Left ventricle myocardium superior (tissue), 1 donor: ENCODE measurements at regions not wholly inside any gene's neighbourhood (a gene's known extent, or its start where the extent isn't known, plus 50 kb on each side); places are given as distances from the start of the nearest gene placed in this dataset.

Experiments used
- ATAC-seq: fragments of 200-7000 bp; cut with Tn5 transposase; one replicate; pipeline ENCODE4 v1.9.1; 2020; ENCODE audit warnings: mild to moderate bottlenecking, moderate library complexity
- DNase-seq: peaks from one replicate; pipeline ENCODE4 v3.0.0-alpha.2; 2020
- intact Hi-C: fragments of 100-400 bp; cut with micrococcal nuclease; formaldehyde crosslinking; loops from one replicate; pipeline ENCODE4 v1.11.0; 2022
- donor health status: DM: no; HTN: yes; CAD: no; lungs with severe emphysema.

DNA sequence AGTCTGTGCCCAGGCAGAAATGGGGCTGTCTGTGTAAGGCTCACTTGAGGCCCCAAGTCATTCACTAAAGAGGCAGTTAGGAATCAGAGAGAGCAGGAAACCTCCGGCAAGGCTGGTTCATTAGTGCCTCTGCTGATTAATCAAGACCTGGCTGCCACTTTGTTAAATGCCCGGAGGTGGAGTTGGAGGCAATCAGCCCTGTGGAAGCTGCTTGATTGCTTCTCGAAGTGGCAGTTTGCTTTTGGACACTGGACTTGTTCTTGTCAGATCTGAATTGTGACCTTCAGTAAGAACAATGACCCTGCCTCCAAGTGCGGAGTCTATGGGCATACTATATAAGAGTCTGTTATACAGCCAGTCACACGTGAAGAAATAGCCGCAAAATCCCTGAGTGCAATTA, 183.9 kb upstream of the LINC00305 start:
- intact Hi-C loops = no loop called here
- no peak for ATAC-seq
- DNase-seq = no peak

- DNase-seq = no peak
- intact Hi-C loops = no loop called here
- no peak for ATAC-seq
These were observed 182.5 kb upstream of the LINC00305 start for GRCh38 chr18:64331419-64331818.

- no peak for DNase-seq
- intact Hi-C loops = no loop called here
- no peak for ATAC-seq
These were observed 182.0 kb upstream of the LINC00305 start for GRCh38 chr18:64330931-64331330.

DNA sequence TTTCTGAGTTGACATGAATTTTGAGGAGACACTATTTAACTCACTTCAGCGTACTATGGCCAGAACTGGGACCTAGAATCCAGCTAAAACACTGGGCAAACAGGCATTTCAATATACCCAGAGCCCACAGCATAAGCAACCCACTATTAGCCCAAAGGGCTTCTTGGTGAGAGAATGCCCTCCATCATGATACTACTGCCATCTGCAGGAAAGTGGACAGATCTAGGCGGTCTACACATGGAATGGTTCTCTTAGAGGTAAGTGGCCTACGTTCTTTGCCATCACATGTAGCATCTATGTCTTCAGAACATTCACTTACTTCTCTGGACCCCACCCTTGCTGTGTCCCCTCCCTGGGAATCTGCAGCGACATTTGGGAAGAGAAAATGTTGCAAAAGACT, 181.3 kb upstream of the LINC00305 start:
- no peak for DNase-seq
- intact Hi-C loops = no loop called here
- ATAC-seq = no peak

GRCh38 chr18:64322189-64322588, 173.3 kb upstream of the LINC00305 start:
- intact Hi-C loops = no loop called here
- ATAC-seq (no peak), DNase-seq (no peak)

DNA sequence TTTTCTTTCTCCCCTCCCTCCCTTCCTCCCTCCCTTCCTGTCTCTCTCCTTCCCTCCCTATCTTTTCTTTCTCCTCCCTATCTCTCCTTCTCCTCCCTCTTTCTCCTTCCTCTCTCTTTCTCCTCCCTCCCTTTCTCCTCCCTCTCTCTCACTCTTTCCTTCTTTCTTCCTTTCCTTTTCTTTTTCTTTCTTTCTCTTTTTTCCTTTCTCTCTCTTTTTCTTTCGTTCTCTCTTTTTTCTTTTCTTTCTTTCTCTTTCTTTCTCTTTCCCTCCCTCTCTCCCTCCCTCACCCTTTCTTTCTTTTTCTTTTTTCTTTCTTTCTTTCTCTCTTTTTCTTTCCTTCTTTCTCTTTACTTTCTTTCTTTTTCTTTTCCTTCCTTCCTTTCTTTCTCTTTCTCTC, 169.7 kb upstream of the LINC00305 start:
- intact Hi-C loops = no loop called here
- DNase-seq (no peak), ATAC-seq (no peak)

DNA sequence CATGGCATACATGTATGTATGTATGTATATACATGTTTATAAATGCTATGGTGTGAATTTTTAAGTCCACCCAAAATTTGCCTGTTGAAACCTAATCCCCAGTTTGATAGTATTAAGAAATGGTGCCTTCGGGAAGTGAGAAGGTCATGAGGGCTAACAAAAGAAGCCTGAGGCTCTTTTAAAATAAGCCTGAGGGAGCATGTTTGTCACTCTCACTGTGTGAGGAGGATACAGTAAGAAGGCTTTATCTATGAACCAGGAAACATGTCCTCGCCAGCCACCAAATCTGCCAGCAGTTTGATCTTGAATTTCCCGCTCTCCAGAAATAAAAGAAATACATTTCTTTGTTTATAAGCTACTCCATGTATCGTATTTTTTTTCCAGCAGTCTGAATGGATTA, 163.0 kb upstream of the LINC00305 start:
- ATAC-seq = no peak
- intact Hi-C loops = no loop called here
- DNase-seq = no peak

DNA sequence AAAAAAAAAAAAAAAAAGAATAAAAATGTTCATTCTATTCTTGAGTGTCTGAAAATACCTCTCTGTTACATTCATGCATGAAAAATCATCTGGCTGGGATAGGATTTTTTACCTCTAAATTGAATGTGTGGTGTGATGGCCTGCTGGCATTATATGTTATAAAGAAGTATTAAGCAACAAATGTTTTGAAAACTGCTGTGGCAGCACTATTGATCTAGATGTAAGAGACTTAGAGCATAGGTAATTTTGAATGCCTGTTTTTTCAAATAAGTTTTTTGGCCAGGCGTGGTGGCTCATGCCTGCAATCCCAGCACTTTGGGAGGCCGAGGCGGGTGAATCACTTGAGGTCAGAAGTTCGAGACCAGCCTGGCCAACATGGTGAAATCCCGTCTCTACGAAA, 147.0 kb upstream of the LINC00305 start:
- ATAC-seq = no peak

GRCh38 chr18:64294967-64295366, 146.1 kb upstream of the LINC00305 start:
- intact Hi-C loops = no loop called here
- DNase-seq (no peak), ATAC-seq (no peak)

More for the DNA sequence above, 147.0 kb upstream of the LINC00305 start:
- DNase-seq = no peak
- intact Hi-C loops = no loop called here

DNA sequence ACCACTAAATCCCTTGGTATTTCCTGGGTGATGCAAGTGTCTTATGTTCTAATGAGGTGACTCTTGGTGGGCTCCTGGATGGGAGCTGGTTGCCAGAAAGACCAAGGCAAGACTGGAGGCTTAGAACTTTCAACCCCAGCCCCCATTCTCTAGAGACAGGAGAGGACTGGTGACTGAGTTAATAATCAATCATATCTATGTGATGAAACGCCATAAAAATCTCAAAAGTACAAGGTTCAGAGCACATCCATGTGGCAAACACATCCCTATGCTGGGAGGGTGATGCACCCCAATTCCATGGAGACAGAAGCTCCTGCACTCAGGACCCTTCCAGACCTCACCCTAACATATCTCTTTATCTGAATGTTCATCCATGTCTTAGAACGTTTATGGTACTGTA, 139.5 kb upstream of the LINC00305 start:
- no peak for ATAC-seq
- intact Hi-C loops = no loop called here
- no peak for DNase-seq

- intact Hi-C loops = no loop called here
- ATAC-seq (no peak), DNase-seq (no peak)
These were observed 139.0 kb upstream of the LINC00305 start for GRCh38 chr18:64287926-64288325.

GRCh38 chr18:64283059-64283458, 134.2 kb upstream of the LINC00305 start:
- DNase-seq = no peak
- intact Hi-C loops = no loop called here
- ATAC-seq = no peak

DNA sequence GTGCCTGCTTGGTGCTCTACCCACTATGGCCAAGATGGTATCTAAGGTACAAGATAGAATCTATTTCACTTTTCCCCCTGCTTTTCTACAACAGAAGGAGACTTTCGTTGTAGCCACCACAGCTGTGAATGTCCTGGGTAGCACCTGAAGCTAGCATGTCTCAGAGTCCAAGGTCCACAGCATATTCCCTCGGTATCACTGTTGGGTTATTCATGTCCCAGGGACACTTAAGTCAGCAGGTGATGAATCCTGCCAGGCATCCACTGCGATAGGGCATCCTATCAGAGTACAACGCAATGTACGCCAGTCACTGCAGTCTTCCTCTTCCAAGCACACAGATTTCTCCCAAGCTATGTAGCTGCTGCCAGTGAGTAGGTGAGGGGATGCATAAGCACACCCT, 129.1 kb upstream of the LINC00305 start:
- DNase-seq (no peak), ATAC-seq (no peak)
- intact Hi-C loops = no loop called here

DNA sequence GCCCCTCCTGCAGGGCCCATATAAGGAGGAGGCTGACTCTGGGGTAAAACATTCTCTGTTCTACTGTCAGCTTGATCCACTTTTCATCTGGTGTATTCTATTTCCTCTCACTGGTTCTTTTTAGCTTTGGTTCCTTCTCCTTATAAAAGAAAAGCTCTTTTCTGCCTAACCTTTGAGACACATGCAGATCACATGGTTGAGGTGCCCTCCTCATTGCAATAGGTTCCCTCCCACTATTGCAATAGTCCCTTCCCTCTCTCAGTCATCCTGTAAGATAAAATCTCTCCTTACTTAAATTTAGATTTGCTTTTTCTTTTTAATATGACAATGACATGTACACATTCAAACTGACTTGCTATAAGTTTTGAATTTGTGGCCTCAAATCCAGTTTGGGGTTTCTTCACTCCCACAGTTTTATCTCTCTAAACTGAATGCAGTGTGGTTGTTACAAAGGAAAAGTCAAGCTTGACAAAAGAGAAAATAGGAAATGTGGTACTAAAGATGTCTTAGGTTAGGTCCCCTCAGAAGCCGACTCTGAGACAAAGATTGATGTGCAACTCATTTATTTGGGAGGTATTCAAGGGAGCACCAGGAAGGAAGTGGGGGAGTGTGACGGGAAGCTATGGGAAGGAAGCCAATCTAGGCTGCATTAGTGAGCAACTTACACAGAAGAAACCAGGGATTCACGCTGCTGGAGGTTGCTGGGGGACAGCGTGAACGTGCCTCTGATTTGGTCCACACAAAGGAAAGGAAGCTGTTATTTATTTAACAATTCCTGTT, 127.6 kb upstream of the LINC00305 start:
- DNase-seq = no peak
- ATAC-seq = peak; percentile 47
- intact Hi-C loops = no loop called here

GRCh38 chr18:64275593-64276300, 126.9 kb upstream of the LINC00305 start:
- intact Hi-C loops = no loop called here
- DNase-seq (no peak), ATAC-seq (no peak)

GRCh38 chr18:64273724-64274123, 124.8 kb upstream of the LINC00305 start:
- intact Hi-C loops = no loop called here
- DNase-seq (no peak), ATAC-seq (no peak)

GRCh38 chr18:64271975-64272659, 123.2 kb upstream of the LINC00305 start:
- intact Hi-C loops = no loop called here
- ATAC-seq (no peak), DNase-seq (no peak)

GRCh38 chr18:64271246-64271645, 122.4 kb upstream of the LINC00305 start:
- ATAC-seq = no peak
- no peak for DNase-seq
- intact Hi-C loops = no loop called here

- ATAC-seq = no peak
- intact Hi-C loops = no loop called here
- no peak for DNase-seq
These were observed 121.7 kb upstream of the LINC00305 start for GRCh38 chr18:64270608-64271007.

DNA sequence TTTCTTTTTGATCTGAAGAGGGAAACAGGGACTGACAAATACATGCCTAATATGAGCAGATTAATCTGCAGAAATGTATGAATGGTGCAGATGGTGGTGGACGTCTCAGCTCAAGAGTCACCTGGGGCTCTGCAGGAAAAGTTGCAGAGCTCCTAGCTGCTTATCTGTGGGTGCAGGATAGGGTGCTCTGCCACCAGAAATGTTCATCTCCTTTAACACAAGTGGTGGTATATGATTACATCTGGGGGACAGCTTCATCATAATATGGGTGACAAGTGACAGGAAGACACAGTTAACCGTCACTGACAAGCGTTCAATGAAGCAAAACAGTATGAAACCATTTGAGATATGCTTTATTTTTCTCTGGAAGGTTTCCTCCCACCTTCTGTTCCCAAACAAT, 121.2 kb upstream of the LINC00305 start:
- intact Hi-C loops = no loop called here
- DNase-seq = no peak
- no peak for ATAC-seq
